ENCODE measurements at regions not wholly inside any gene's neighbourhood (a gene's known extent, or its start where the extent isn't known, plus 50 kb on each side); places are given as distances from the start of the nearest gene placed in this dataset.

GRCh38 chr7:50147951-50148808 lies 55.1 kb upstream of the ZPBP start:
- H3K27me3 ChIP-seq (ENCODE audit: control insufficient read depth, insufficient read depth, low read length) = no peaks in the 10 kb centered on the region
- intact Hi-C loops (cut with DNase I) = no loop called here

GRCh38 chr7:50146692-50147091 lies 53.6 kb upstream of the ZPBP start:
- DNase-seq (peak in 2 of 5 donors; percentile 24 to 30), FAIRE-seq (no peak)
- Histone ChIP-seq H3K27ac (ENCODE audit: low read depth in 2 of 2, low read length in 2 of 2) (no peak overlapping the region), H3K9ac (ENCODE audit: low read length in 3 of 3) (no peak overlapping the region), H3K4me1 (ENCODE audit: control insufficient read depth in 2 of 3, insufficient read depth in 2 of 3, low read depth in 1 of 3, low read length in 3 of 3) (no peaks in the 10 kb centered on the region), H3K27me3 (ENCODE audit: control insufficient read depth, insufficient read depth, low read length) (no peaks in the 10 kb centered on the region), H3K36me3 (ENCODE audit: control insufficient read depth in 2 of 3, insufficient read depth in 3 of 3, low read length in 3 of 3) (no peaks in the 10 kb centered on the region), H3K4me3 (ENCODE audit: low read length in 3 of 3) (no peak overlapping the region), H3K9me3 (ENCODE audit: control insufficient read depth in 2 of 3, insufficient read depth in 1 of 3, low read length in 3 of 3) (no peaks in the 10 kb centered on the region)
- no peak for TF ChIP-seq CTCF (IDR thresholded peaks at IDR 0.05; ENCODE audit: borderline replicate concordance, extremely low read depth, insufficient read depth)
- intact Hi-C loops (cut with DNase I) = no loop called here

More at GRCh38 chr7:50147951-50148808, 55.1 kb upstream of the ZPBP start:
- H3K27ac ChIP-seq (ENCODE audit: low read depth in 2 of 2, low read length in 2 of 2) = no peak overlapping the region
- FAIRE-seq (no peak), DNase-seq (peak in 2 of 5 donors; percentile 62 to 68)
- H3K4me1 ChIP-seq (ENCODE audit: control insufficient read depth in 2 of 3, insufficient read depth in 2 of 3, low read depth in 1 of 3, low read length in 3 of 3) = no peaks in the 10 kb centered on the region
- no peak overlapping the region for H3K4me3 ChIP-seq (ENCODE audit: low read length in 3 of 3)
- H3K36me3 ChIP-seq (ENCODE audit: control insufficient read depth in 2 of 3, insufficient read depth in 3 of 3, low read length in 3 of 3) = no peaks in the 10 kb centered on the region
- TF ChIP-seq CTCF (IDR thresholded peaks at IDR 0.05; ENCODE audit: borderline replicate concordance, extremely low read depth, insufficient read depth) = no peak
- H3K9me3 ChIP-seq (ENCODE audit: control insufficient read depth in 2 of 3, insufficient read depth in 1 of 3, low read length in 3 of 3) = no peaks in the 10 kb centered on the region
- no peak overlapping the region for H3K9ac ChIP-seq (ENCODE audit: low read length in 3 of 3)

GRCh38 chr7:50145801-50146338 lies 52.8 kb upstream of the ZPBP start:
- Histone ChIP-seq H3K4me1 (ENCODE audit: control insufficient read depth in 2 of 3, insufficient read depth in 2 of 3, low read depth in 1 of 3, low read length in 3 of 3) (no peaks in the 10 kb centered on the region), H3K9ac (ENCODE audit: low read length in 3 of 3) (no peak overlapping the region), H3K27me3 (ENCODE audit: control insufficient read depth, insufficient read depth, low read length) (no peaks in the 10 kb centered on the region), H3K36me3 (ENCODE audit: control insufficient read depth in 2 of 3, insufficient read depth in 3 of 3, low read length in 3 of 3) (no peaks in the 10 kb centered on the region), H3K9me3 (ENCODE audit: control insufficient read depth in 2 of 3, insufficient read depth in 1 of 3, low read length in 3 of 3) (no peaks in the 10 kb centered on the region), H3K27ac (ENCODE audit: low read depth in 2 of 2, low read length in 2 of 2) (no peak overlapping the region), H3K4me3 (ENCODE audit: low read length in 3 of 3) (no peak overlapping the region)
- FAIRE-seq (no peak), DNase-seq (no peak)
- intact Hi-C loops (cut with DNase I) = no loop called here
- TF ChIP-seq CTCF (IDR thresholded peaks at IDR 0.05; ENCODE audit: borderline replicate concordance, extremely low read depth, insufficient read depth) = no peak

All from kidney (tissue), 13 donors.